Mesodermal cell (in vitro differentiated cells): ENCODE measurements at regions not wholly inside any gene's neighbourhood (a gene's known extent, or its start where the extent isn't known, plus 50 kb on each side); places are given as distances from the start of the nearest gene placed in this dataset.
"Not testable (repeated sequence)": the region's sequence is repeated elsewhere in the genome, so short reads cannot be mapped to it uniquely, and the experiment has no call there.

ENCODE experiments used
- H3K27ac ChIP-seq: 2 replicates; pipeline ENCODE4 v1.7.0; 2013; ENCODE audit warnings: mild to moderate bottlenecking, low read depth, low read length, moderate library complexity; ENCODE audit not compliant: severe bottlenecking
- H3K36me3 ChIP-seq: 2 replicates; pipeline ENCODE4 v1.7.1; 2013; ENCODE audit warnings: mild to moderate bottlenecking, low read length, moderate library complexity; ENCODE audit not compliant: control insufficient read depth, insufficient read depth
- H3K4me1 ChIP-seq: one replicate; pipeline ENCODE4 v1.7.1; 2013; ENCODE audit warnings: mild to moderate bottlenecking, low read length; ENCODE audit not compliant: insufficient read depth, control insufficient read depth, poor library complexity, severe bottlenecking
- H3K4me3 ChIP-seq: 2 replicates; pipeline ENCODE4 v1.7.0; 2013; ENCODE audit warnings: low read length, control low read depth, mild to moderate bottlenecking; ENCODE audit not compliant: insufficient read depth, poor library complexity, severe bottlenecking; ENCODE audit errors: extremely low read depth
- H3K9me3 ChIP-seq: 2 replicates; pipeline ENCODE4 v1.7.1; 2013; ENCODE audit warnings: mild to moderate bottlenecking, low read length, moderate library complexity; ENCODE audit not compliant: control insufficient read depth
- WGBS, 2 experiments: methylation state at CpG; one replicate each; pipeline ENCODE4 v1.1.5; 2013; ENCODE audit warnings: missing lambda C conversion rate in 2 of 2; ENCODE audit not compliant: insufficient coverage in 2 of 2; 5-methylcytosine and 5-hydroxymethylcytosine counted together

GRCh38 chrX:52261125-52261462 is 76.4 kb downstream of the MAGED4 start:
- Histone ChIP-seq H3K4me3 (peak overlapping the region; percentile 42), H3K4me1 (no peaks in the 10 kb centered on the region), H3K27ac (no peak overlapping the region), H3K36me3 (no peaks in the 10 kb centered on the region), H3K9me3 (no peaks in the 10 kb centered on the region)
- WGBS, 2 experiments: no CpG with 5 or more reads among the region's 2 CpGs

- H3K4me1 ChIP-seq: no peaks in the 10 kb centered on the region
- no peaks in the 10 kb centered on the region for H3K36me3 ChIP-seq
- H3K9me3 ChIP-seq: no peaks in the 10 kb centered on the region
- H3K27ac ChIP-seq: peak overlapping the region; percentile 88
- H3K4me3 ChIP-seq: peak overlapping the region; percentile 42
- 2 to 16% methylated on average over 5 to 23 of the region's 41 CpGs for WGBS, 2 experiments
Observed at GRCh38 chrX:52261463-52262194, 76.9 kb downstream of the MAGED4 start.

GRCh38 chrX:52262195-52262546 is 77.5 kb downstream of the MAGED4 start:
- Histone ChIP-seq H3K4me3 (peak overlapping the region; percentile 42), H3K9me3 (no peaks in the 10 kb centered on the region), H3K27ac (peak overlapping the region; percentile 88), H3K4me1 (no peaks in the 10 kb centered on the region), H3K36me3 (no peaks in the 10 kb centered on the region)
- WGBS, 2 experiments: 12 to 31% methylated on average over 7 to 11 of the region's 19 CpGs

- H3K36me3 ChIP-seq: no peaks in the 10 kb centered on the region
- no peak overlapping the region for H3K27ac ChIP-seq
- H3K9me3 ChIP-seq: no peaks in the 10 kb centered on the region
- H3K4me1 ChIP-seq: no peaks in the 10 kb centered on the region
- no peak overlapping the region for H3K4me3 ChIP-seq
- WGBS, 2 experiments: 89 to 100% methylated on average over 1 to 3 of the region's 5 CpGs
Observed at GRCh38 chrX:52263417-52263816, 78.7 kb downstream of the MAGED4 start.

DNA sequence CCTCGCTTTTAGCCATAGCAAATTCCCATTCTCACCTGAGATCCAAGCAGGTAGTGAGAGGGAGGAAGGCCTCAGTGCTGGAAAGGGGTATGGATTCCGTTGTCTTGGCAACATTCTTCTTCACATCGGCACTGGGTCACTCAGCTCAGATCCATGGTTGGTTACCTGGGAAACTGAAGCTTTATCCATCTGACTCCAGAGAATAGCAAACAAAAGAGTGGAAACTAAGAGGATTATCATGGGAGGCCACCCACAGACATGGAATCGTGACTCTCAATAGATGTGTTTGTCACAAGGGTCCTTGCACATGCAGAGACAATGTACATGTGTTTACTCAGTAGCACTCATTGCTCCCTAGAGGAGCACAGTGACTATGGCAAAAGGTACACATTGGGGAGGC is 81.0 kb downstream of the MAGED4 start:
- H3K27ac ChIP-seq: no peak overlapping the region
- no peak overlapping the region for H3K4me3 ChIP-seq
- no peaks in the 10 kb centered on the region for H3K9me3 ChIP-seq
- no peaks in the 10 kb centered on the region for H3K4me1 ChIP-seq
- WGBS, 2 experiments: 92% methylated on average over 2 of the region's 4 CpGs; no CpG with 5 or more reads in 1 of the 2 experiments
- no peaks in the 10 kb centered on the region for H3K36me3 ChIP-seq

GRCh38 chrX:52268502-52268901 is 83.8 kb downstream of the MAGED4 start:
- not testable (repeated sequence) for H3K27ac ChIP-seq, H3K9me3 ChIP-seq, H3K4me3 ChIP-seq, H3K36me3 ChIP-seq, H3K4me1 ChIP-seq
- no CpG with 5 or more reads among the region's 1 CpG for WGBS, 2 experiments

DNA sequence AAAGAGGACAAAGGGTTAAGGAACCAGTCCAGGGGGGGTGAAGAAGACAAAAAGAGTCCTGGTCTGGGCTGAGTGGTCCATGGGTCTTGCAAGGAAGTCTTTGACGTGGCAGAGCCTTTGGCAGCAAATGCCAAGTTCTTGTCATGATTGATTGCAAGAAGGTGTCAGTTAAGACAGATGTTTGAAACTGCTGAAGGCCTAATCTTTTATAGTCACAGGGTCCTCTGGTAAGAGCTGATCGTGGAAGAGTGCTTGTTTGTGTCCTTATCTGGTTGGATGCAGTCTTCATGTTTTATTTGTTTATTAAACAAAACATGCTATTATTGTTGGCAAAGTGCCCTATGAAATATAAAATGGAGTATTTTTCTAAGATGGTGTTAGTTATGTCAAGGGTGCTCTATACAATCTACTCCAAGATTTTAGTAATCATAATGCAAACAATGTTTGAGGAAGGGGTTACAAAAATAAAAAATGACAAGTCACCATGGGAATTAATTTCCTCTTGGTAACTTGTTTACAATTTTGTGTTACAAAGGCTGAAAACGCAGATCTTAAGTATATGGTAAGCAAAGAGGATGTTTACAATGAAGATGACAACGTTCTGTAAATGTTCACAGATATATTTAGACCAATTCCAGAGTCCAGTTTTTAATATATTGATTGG is 85.9 kb downstream of the MAGED4 start:
- no peak overlapping the region for H3K27ac ChIP-seq
- no peaks in the 10 kb centered on the region for H3K9me3 ChIP-seq
- 60% methylated on average over 1 of the region's 4 CpGs; no CpG with 5 or more reads in 1 of the 2 experiments for WGBS, 2 experiments

DNA sequence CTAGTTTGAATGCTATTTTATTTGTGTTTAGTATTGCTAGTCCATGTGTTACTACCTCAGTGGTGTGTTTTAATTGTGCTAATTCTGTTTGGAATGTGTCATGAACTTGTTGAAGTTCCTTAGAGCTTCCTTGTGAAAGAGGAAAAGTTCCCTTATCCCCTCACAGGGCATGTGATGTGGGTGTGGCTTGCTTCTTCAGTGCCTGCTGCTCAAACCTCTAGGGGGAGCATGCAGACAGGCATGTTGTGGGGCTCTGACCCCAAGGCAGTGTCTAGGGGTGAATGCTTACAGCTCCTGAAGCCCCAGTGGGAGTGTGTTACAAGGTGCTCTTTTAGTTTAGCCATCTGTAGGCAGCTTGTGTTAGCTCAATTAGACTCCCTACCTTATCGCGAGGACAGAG is 86.5 kb downstream of the MAGED4 start:
- WGBS, 2 experiments: no CpG with 5 or more reads among the region's 2 CpGs
- Histone ChIP-seq H3K9me3 (no peaks in the 10 kb centered on the region), H3K36me3 (no peaks in the 10 kb centered on the region), H3K4me1 (no peaks in the 10 kb centered on the region), H3K4me3 (no peak overlapping the region), H3K27ac (no peak overlapping the region)

More for the DNA sequence above, 85.9 kb downstream of the MAGED4 start:
- Histone ChIP-seq H3K4me3 (no peak overlapping the region), H3K4me1 (no peaks in the 10 kb centered on the region), H3K36me3 (no peaks in the 10 kb centered on the region)

GRCh38 chrX:52277666-52278065 is 91.2 kb upstream of the XAGE2 start:
- no peaks in the 10 kb centered on the region for H3K9me3 ChIP-seq
- H3K27ac ChIP-seq: no peak overlapping the region
- no peaks in the 10 kb centered on the region for H3K36me3 ChIP-seq
- H3K4me3 ChIP-seq: no peak overlapping the region
- no peaks in the 10 kb centered on the region for H3K4me1 ChIP-seq
- WGBS, 2 experiments: 80 to 93% methylated on average over 1 to 5 of the region's 8 CpGs

- H3K27ac ChIP-seq: no peak overlapping the region
- no peaks in the 10 kb centered on the region for H3K36me3 ChIP-seq
- H3K9me3 ChIP-seq: no peaks in the 10 kb centered on the region
- H3K4me1 ChIP-seq: no peaks in the 10 kb centered on the region
- H3K4me3 ChIP-seq: no peak overlapping the region
- whole genome bisulfite sequencing, 2 experiments: 75 to 83% methylated on average over 1 of the region's 2 CpGs
Observed at GRCh38 chrX:52280812-52281211, 88.0 kb upstream of the XAGE2 start.

- no peak overlapping the region for H3K4me3 ChIP-seq
- H3K4me1 ChIP-seq: no peaks in the 10 kb centered on the region
- H3K36me3 ChIP-seq: no peaks in the 10 kb centered on the region
- no peak overlapping the region for H3K27ac ChIP-seq
- WGBS, 2 experiments: 82 to 92% methylated on average over 3 to 11 of the region's 14 CpGs
- no peaks in the 10 kb centered on the region for H3K9me3 ChIP-seq
Observed at GRCh38 chrX:52284865-52285264, 84.0 kb upstream of the XAGE2 start.
